ENCODE measurements at regions not wholly inside any gene's neighbourhood (a gene's known extent, or its start where the extent isn't known, plus 50 kb on each side); places are given as distances from the start of the nearest gene placed in this dataset.

DNA sequence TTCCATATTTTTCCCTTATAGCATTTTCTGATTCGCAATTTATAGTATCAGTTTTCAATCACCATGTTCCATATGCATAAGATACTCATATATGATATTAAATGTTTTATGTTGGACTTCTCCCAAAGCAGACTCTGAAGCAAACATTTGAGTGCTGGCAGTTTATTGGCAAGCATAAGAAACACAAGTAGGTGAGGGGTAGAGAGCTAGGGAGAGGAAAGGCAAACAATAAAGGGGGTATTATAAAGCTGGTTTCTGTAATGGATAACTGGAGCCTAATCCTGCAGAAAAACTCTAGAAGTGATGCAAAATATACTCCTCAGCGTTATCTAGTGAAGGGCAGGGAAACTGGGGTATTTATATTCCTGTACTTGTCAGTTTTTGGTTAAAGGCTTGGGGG lies 491.5 kb upstream of the TGFBR2 start:
- no peak for DNase-seq (ENCODE audit: low read depth in 2 of 3, low spot score in 1 of 3)

DNA sequence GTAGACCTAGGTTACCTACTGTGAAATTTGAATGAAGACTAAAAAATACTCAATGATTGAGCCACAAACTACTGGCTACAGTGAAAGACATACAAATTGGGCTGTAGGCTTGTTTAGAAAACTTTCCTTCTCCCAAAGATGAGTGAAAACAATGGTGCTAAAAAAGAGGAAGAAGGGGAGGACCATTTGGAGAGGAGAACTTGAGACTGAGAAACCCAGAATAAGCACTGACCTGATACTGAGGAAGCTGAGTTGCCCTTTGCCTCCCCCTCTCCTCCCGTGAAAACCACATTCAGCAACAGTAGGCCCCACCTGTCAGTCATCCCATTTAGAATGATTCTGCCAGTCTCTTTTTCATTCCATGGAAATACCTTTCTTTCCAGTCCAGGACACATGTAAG lies 484.0 kb upstream of the TGFBR2 start:
- DNase-seq (ENCODE audit: low read depth in 2 of 3, low spot score in 1 of 3), result no peak

DNA sequence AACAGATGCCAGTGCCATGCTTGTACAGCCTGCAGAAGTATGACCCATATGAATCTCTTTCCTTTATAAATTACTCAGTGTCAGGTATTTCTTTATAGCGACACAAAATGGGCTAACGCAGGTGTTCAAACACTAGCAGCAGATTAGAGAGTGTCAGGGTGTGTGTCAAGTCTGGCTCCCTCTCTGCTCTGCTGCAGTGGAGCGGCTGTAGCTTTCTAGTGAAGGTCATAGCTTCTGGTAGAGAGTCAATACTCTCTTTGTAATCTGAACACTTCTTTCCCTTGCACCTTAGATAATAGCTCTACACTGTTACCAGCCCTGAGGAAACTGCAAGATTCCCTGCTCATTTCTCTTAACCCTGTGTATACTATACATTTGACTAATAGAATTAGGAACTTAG lies 483.2 kb upstream of the TGFBR2 start:
- DNase-seq (ENCODE audit: low read depth in 2 of 3, low spot score in 1 of 3), result no peak

DNA sequence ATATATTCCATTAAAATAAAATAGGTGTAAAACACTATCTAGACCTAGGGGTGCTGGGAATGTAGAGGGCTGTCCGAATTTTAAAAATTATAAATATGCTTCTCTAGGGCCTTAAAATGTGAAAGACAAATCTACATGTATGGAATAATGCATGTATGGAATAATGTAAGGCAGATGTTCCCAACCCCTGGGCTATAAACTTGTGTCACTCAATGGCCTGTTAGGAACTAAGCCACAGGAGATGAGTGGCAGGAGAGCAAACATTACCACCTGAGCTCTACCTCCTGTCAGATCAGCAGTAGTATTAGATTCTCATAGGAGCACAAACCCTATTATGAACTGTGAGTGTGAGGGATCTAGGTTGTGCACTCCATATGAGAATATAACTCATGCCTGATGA lies 482.6 kb upstream of the TGFBR2 start:
- no peak for DNase-seq (ENCODE audit: low read depth in 2 of 3, low spot score in 1 of 3)

DNA sequence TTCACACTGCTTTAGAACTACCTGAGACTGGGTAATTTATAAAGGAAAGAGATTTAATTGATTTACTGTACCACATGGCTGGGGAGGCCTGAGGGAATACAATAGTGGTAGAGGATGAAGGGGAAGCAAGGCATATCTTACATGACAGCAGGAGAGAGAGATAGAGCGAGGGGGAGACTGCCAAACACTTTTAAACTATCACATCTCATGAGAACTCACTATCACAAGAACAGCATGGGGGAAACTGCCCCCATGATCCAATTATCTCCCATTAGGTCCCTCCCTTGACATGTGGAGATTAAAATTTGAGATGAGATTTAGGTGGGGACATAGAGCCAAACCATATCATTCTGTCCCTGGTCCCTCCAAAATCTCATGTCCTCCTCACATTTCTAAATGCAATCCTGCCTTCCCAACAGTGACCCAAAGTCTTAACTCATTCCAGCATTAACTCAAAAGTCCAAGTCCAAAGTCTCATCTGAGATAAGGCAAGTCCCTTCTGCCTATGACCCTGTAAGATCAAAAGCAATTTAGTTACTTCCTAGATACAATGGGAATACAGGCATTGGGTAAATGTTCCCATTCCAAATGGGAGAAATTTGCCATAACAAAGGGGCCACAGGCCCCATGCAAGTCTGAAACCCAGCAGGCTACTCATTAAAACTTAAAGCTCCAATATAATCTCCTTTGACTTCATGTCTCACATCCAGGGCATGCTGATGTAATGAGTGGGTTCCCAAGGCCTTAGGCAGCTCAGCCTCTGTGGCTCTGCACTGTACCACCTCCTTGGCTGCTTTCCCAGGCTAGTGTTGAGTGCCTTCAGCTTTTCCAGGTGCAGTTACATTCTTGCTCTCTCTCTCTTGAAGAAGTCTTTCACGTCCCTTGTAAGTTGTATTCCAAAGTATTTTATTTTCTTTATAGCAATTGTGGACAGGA lies 481.7 kb upstream of the TGFBR2 start:
- no peak for DNase-seq (ENCODE audit: low read depth in 2 of 3, low spot score in 1 of 3)

DNA sequence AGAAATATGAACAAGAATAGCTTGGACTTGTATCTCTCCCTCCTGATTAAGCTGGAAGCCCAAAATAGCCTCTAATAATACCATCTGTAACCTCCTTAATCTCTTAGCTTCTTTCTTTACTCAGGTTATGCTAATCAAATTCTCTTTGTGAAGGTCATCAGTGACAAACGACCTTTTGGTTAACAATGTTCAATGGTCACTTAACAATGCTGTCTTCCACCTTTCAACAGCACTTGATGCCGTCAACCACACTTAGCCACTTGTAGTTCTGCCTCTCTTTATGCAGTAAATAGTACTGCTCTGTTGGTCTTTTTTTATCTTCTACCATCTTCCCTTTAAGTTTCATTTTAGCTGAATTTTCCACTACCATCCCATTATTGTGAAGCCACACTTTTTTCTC lies 476.6 kb upstream of the TGFBR2 start:
- DNase-seq (ENCODE audit: low read depth in 2 of 3, low spot score in 1 of 3), result no peak

DNA sequence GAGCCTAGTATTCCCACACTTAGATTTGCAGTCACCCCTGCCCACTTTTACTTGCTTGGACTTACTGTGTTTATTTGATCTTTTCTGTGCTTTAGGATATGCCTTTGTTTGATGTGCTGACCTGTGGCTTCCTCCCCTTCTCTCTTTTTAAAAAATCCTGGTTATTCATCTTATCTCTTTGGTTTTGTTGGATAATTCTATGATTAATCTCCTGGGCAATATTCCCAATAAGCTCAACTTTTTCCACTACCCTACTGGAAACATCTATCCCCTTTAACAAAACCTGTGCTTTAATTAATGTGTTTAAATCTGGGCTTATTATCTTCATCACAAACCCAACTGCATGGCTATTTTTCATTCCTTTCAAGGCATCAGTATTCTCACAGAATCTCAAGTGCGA lies 476.0 kb upstream of the TGFBR2 start:
- no peak for DNase-seq (ENCODE audit: low read depth in 2 of 3, low spot score in 1 of 3)

DNA sequence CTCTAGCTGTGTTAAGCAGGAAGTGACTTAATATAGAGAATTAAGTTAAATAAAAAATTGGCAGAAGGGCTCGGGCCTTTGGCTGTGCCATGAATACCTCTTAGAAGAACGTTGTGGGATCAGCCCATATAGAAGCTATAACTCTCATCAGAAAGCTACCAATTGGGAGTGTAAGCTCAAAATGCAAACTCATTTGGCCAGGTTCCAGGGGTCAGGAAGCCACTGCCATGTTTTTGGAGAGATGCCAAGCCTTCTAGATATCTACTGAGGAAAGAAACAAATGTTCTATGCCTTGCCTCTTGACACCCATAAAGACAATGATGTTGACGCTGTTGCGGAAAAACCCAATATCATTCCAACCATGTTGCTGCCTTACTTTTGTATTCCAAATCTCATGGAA lies 475.2 kb upstream of the TGFBR2 start:
- DNase-seq (ENCODE audit: low read depth in 2 of 3, low spot score in 1 of 3), result no peak

DNA sequence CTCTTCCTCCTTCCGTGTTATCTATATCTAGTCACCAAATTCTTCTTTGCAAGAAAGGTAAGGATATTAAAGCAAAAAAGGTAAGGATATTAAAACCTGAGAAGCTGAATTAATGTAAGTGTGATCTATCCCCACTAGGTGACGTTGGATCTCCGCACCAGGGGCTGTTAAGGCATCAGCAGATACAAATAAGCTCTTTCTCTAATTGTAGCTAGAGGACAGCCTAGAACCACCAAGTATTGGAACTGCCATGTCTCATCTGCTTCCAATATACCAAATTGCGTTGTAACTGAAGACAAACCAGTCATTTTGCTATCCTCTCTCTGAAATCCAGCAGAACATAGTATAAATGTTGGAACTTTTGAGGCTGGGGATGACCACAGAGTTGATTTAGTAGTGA lies 471.2 kb upstream of the TGFBR2 start:
- DNase-seq (ENCODE audit: low read depth in 2 of 3, low spot score in 1 of 3), result no peak

DNA sequence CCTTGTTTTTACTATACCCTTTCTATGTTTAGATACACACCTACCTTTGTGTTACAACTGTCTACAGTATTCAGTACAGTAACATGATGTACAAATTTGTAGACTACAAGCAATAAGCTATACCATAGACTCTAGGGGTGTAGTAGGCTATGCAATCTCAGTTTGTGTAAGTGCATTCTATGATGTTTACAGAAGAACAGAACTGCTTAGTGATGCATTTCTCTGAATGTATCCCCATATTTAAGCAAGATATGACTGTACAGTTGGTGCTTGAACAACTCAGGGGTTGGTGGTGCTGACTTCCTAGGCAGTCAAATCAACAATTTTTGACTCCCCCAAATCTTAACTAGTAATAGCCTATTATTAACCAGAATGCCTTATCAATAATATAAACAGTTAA lies 467.1 kb upstream of the TGFBR2 start:
- DNase-seq (ENCODE audit: low read depth in 2 of 3, low spot score in 1 of 3), result no peak

DNA sequence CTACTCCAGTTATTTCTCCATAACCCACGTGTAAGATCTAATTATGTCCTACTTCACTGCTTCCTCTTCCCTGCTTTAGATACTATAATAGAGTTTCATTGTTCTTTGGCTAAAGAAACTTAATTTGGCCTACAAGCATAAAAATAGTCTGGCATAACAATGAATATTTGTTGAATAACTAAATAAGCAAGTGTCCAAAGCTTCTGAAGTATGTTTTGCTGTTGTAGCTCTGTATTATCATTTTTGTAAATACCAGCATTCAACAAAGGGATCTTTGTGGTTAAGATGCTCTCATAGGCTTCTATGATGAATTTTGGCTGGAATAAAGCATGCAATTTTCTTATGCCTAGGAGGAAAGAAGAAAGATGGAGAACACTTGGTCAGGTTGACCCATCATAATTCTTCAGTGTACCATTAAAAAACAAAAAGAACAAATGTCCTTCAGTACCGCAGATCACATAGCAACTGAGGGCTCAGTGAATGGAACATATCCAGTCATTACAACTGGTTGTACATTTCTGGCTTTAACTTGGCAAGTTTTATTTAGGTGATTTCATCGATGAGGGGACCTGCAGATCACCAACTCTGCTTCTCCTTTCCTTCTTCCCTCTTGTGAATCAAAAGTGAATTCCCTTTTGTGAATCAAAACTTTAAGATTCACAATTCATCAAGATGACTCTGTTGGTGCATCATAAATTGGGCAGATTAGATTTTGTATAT lies 465.9 kb upstream of the TGFBR2 start:
- DNase-seq (ENCODE audit: low read depth in 2 of 3, low spot score in 1 of 3), result no peak

DNA sequence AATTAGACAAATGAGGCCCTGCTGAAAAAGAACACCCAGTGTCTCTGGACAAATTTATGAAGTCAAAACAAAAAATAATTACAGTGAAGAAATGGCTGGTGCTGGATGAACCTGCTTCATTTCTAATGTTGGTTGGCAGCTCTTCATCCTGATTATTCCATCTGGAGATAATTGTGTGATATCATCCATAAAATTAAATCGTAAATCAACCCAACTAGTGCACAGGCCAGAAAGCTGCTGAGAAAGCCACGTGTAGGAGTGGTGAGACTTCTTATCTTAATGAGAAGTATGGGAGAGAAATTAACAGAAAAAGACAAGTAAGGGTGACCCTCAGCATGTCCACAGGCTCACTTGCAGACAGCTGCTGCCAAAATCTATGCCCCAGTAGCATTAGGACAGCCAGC lies 465.2 kb upstream of the TGFBR2 start:
- DNase-seq (ENCODE audit: low read depth in 2 of 3, low spot score in 1 of 3), result no peak

DNA sequence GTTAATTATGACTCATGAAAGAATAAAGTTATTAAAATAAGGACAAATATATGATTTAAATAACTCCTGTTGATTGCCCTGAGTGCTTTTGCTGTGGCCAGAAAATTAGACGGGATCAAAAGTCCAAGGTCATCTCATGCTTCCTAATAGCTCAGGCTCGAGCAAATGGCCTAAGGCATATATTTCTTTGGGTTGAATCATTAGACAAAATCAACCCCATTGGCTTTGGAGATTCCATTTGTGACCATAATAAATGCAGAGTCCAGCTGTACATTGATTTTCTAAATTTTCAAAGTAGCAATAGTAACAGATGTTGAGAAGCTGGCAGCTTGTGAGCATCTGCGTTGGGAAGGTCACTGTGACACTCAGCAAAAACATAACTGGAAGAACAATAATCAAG lies 464.5 kb upstream of the TGFBR2 start:
- DNase-seq (ENCODE audit: low read depth in 2 of 3, low spot score in 1 of 3), result no peak

DNA sequence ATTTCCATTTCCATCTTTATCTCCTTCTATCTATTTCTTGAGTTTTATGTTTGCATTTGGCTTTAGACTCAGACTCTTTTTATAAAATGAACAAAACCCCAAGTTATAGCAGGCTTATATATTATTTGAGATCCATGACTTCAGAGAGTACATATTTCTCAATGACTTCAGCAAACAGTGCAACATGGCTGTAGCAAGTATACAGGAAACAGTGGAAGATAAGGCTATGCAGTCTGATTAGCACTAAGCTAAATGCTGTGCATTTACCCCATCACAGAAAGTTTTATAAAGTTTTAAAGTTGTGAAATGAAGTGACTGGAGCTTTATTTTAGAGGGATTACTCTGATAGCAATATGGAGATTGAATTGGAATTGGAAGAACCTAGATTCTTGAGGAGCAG lies 463.5 kb upstream of the TGFBR2 start:
- no peak for DNase-seq (ENCODE audit: low read depth in 2 of 3, low spot score in 1 of 3)

DNA sequence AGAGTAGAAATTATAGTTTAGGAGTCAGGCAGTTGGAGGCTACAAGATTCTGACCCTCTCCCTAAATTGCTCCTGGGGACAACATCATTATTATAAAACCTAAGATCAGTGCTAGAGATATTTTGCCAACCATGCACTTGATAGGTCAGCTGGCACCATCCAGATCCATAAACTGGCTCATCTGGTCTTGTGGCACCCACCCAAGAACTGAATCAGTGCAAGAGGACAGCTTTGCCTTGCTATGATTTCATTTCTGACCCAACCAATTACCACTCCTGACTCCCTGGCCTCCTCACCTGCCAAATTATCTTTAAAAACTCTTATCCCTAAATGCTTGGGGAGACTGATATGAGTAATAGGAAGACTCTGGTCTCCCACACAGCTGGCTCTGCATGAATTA lies 461.1 kb upstream of the TGFBR2 start:
- DNase-seq (ENCODE audit: low read depth in 2 of 3, low spot score in 1 of 3), result no peak

DNA sequence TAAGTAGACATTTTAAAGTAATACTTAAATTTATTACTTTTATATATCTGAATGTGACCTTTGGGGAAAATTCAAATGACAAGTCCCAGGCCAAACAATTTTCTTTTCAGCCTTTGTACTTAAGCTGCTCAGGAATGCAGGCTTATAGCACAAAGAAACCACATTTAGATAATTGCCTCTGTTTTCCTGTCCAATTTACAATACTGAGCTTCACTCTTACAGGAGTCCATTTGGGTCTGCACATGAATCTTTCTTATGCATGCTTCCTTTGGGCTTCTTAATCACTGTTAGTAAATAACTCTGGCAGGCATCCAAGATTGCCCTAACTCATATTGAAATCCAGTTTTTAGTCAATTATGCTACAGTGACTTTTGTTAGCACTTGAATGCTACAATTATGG lies 459.4 kb upstream of the TGFBR2 start:
- no peak for DNase-seq (ENCODE audit: low read depth in 2 of 3, low spot score in 1 of 3)

DNA sequence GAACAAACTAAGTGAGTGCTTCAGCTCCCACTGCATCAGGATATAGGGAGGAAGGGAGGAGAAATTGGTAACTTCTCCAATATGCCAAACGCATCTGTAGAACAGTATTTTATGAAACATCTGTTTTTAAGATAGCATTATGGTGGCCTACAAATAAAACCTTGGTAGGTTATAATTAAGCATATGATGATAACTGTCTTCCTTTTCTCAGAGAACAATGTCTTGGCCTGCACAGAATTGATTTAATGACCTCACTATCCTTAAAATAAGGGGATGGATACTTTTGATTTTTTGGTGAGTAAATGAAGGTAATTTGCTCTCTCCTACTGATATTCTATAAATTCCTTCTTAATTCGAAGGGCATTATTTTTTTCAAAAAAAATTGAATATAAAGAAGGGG lies 451.5 kb upstream of the TGFBR2 start:
- no peak for DNase-seq (ENCODE audit: low read depth in 2 of 3, low spot score in 1 of 3)

DNA sequence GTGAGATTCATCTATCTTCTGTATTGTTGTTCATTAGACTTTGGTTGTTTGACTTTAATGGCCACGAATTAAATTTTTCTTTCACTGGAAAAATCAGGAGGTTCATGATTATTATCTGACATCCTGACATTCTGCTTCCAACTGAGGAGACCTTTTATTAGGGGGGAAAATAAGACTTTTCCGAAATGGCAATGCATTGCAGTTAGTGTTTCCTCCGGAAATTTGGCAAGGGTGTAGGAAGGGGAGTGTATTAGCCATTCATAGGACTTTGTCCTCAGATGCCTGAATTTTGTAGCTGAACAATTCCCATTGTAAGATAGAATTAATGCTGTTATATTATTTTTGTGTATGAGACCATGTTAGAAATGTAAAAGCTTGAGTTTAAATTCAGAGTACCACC lies 450.6 kb upstream of the TGFBR2 start:
- DNase-seq (ENCODE audit: low read depth in 2 of 3, low spot score in 1 of 3), result no peak

DNA sequence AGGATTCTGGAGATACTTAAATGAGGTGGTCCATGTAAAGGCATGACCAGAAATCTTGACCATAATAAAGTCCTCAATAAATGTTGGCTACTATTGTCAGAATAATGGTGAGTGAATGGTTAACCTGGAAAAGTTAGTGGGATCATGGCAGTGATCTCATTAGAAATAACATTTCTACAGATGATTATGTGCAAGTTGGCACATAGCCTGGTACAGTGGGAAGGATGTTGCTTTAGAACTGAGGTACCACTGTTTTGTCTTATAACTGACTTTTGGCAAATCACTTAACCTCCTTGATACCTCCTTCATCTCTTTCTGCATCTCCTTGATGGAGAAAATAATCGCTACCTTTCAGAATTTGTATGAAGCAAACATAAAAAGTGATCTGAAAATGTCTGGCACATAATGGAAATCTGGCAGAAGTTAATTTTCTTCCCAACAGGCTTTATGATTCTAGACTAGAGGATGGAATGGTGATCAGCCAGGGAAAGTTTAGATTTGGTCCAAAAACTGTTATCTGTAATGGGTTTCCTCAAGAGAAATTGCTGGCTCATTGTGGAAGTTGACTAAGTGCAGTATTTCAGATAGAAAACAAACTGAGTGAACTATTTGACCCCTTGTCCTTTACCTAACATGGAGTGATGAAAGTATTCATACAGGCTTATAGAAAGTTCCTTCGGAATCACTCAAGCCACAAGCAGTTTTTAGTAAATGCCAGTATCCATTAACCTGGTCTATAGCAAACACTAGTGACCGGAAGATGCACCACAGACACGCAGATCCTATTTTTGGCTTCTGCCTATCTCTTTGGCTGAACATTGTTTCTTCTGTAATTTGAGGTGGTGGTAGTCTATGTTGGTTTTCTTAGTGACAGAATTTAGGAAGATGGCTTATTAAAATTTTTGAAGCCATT lies 449.6 kb upstream of the TGFBR2 start:
- no peak for DNase-seq (ENCODE audit: low read depth in 2 of 3, low spot score in 1 of 3)

DNA sequence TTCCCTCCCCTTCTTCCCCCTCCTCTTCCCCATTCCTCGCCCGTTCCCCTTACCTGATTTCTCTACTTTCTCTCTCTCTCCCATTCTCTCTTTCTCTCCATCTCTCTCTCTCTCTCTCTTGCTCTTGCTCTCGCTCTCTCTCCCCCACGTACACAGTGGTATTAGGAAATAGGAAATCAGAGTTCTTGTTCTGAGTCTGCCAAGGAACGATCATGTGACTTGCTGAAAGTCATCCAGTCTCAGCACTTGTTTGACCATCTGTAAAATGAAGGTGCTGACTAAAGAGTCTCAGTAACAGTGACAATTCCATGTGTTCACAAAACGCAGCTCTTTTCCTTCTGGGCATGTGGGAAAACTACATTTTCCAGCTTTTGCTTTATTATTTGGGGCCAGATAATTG lies 445.0 kb upstream of the TGFBR2 start:
- DNase-seq (ENCODE audit: low read depth in 2 of 3, low spot score in 1 of 3), result no peak

DNA sequence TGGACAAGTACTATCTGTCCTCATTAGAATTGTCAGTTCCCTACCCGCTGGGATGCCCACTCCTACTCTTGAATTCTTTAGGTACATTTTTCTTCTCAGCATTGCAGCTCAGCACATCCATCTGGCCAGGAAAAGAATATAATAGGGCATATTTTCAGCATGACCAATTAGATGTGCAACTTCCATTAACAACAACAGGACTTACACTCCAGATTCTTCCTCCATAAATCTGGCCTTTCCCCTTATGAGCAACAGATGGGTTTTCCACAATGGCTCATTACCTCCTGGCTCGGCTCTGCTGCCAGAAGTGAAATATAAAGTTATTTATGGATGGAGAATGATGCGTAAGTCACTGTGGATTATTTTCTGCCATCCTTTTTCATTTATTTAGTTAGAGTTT lies 443.8 kb upstream of the TGFBR2 start:
- DNase-seq (ENCODE audit: low read depth in 2 of 3, low spot score in 1 of 3), result no peak

DNA sequence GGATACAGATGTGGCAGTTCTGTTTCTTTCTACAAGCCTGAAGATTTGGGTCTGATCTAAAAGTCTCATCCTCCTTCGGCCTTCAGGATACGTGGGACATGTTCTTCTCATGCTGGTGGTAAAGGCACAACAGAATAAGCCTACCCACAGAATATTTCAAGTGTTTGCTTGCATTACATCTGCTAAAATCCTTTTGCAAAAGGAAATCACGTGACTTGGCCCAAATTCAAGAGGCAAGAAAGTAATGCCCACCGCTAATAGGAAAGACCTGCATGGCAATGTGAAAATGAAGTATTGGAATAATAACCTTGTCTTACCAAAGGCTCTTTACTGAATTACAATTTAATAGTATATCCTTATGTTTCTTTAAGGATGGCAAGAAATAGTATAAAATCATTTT lies 439.9 kb upstream of the TGFBR2 start:
- DNase-seq (ENCODE audit: low read depth in 2 of 3, low spot score in 1 of 3), result no peak

All from stimulated activated CD4-positive, alpha-beta T cell treated with anti-CD3 and anti-CD28 coated beads, Interleukin-12 subunit alpha, Interleukin-12 subunit beta, amount 100 ng/mL, for 48 hours (primary cell).